CD14-positive monocyte (primary cell): ENCODE measurements at regions not wholly inside any gene's neighbourhood (a gene's known extent, or its start where the extent isn't known, plus 50 kb on each side); places are given as distances from the start of the nearest gene placed in this dataset.

Experiments used
- DNase-seq, 3 donors: peaks; one replicate each; pipeline ENCODE4 v3.0.0-alpha.2; 2011 to 2022
- H2AFZ ChIP-seq: 2 replicates; pipeline ENCODE4 v1.6.0; 2012; ENCODE audit warnings: mild to moderate bottlenecking, low read depth, low read length, inconsistent platforms; ENCODE audit not compliant: insufficient read depth, poor library complexity, severe bottlenecking
- H3K27ac ChIP-seq, 2 donors: 1 replicate in 1 of 2; 2 replicates in 1 of 2; pipeline ENCODE4 v1.5.1; 2012 to 2013; ENCODE audit warnings: low read length in 2 of 2, control low read depth in 1 of 2, inconsistent platforms in 1 of 2, low read depth in 1 of 2, mild to moderate bottlenecking in 1 of 2
- H3K27me3 ChIP-seq, 2 donors: one replicate each; pipeline versions ENCODE4 v1.6.0 to v1.6.1; 2011 to 2013; ENCODE audit warnings: low read length in 2 of 2; ENCODE audit not compliant: control insufficient read depth in 2 of 2, insufficient read depth in 2 of 2
- H3K36me3 ChIP-seq, 2 donors: replicated peaks in 1 of 2; 1 replicate in 1 of 2; 2 replicates in 1 of 2; pipeline versions ENCODE4 v1.5.1 to v1.6.1; 2012 to 2013; ENCODE audit warnings: low read length in 2 of 2, control low read depth in 1 of 2, inconsistent platforms in 1 of 2, mild to moderate bottlenecking in 1 of 2; ENCODE audit not compliant: insufficient read depth in 2 of 2, control insufficient read depth in 1 of 2
- H3K4me1 ChIP-seq, 2 donors: 1 replicate in 1 of 2; 2 replicates in 1 of 2; pipeline versions ENCODE4 v1.5.1 to v1.6.1; 2012 to 2013; ENCODE audit warnings: low read length in 2 of 2, control low read depth in 1 of 2, inconsistent platforms in 1 of 2, mild to moderate bottlenecking in 1 of 2, moderate library complexity in 1 of 2; ENCODE audit not compliant: insufficient read depth in 2 of 2, control insufficient read depth in 1 of 2
- H3K4me2 ChIP-seq: replicated peaks from 2 replicates; pipeline ENCODE3; 2012; ENCODE audit warnings: low read length, moderate library complexity, mild to moderate bottlenecking; ENCODE audit not compliant: poor library complexity, severe bottlenecking; ENCODE audit errors: extremely low read depth
- H3K4me3 ChIP-seq, 3 experiments: fragments of 200-600 bp in 1 of 3; sonication (generic) in 1 of 3; replicated peaks in 1 of 3; 1 replicate in 2 of 3; 2 replicates in 1 of 3; pipeline ENCODE4 v1.5.1; 2011 to 2013; ENCODE audit warnings: low read length in 3 of 3, mild to moderate bottlenecking in 3 of 3, control low read depth in 2 of 3, low read depth in 2 of 3, inconsistent platforms in 1 of 3, moderate library complexity in 1 of 3
- H3K79me2 ChIP-seq: 2 replicates; pipeline ENCODE4 v1.6.0; 2012; ENCODE audit warnings: mild to moderate bottlenecking, control low read depth, inconsistent platforms, low read length, moderate library complexity; ENCODE audit not compliant: insufficient read depth
- H3K9ac ChIP-seq: 2 replicates; pipeline ENCODE4 v1.6.0; 2017; ENCODE audit warnings: low read length, mild to moderate bottlenecking; ENCODE audit not compliant: insufficient read depth, poor library complexity, severe bottlenecking
- H3K9me3 ChIP-seq, 2 donors: replicated peaks in 1 of 2; 1 replicate in 1 of 2; 2 replicates in 1 of 2; pipeline versions ENCODE4 v1.5.1 to v1.6.1; 2012 to 2013; ENCODE audit warnings: low read length in 2 of 2, control low read depth in 1 of 2; ENCODE audit not compliant: control insufficient read depth in 1 of 2, insufficient read depth in 1 of 2
- H4K20me1 ChIP-seq: 2 replicates; pipeline ENCODE4 v1.6.0; 2012; ENCODE audit warnings: mild to moderate bottlenecking, low read length, control low read depth, moderate library complexity; ENCODE audit not compliant: insufficient read depth
- H3K27ac Mint-ChIP-seq, 7 donors: one replicate each; pipeline ENCODE4 v1.8.0; 2020; ENCODE audit warnings: mild to moderate bottlenecking in 7 of 7, mixed read lengths in 7 of 7, moderate library complexity in 6 of 7, inconsistent platforms in 2 of 7
- H3K27me3 Mint-ChIP-seq, 3 donors: one replicate each; pipeline ENCODE4 v1.8.0; 2021 to 2022; ENCODE audit warnings: low read depth in 3 of 3, mild to moderate bottlenecking in 3 of 3, mixed read lengths in 3 of 3, moderate library complexity in 3 of 3, inconsistent platforms in 1 of 3
- H3K36me3 Mint-ChIP-seq, 2 donors: one replicate each; pipeline ENCODE4 v1.8.0; 2020; ENCODE audit warnings: mixed read lengths in 2 of 2, inconsistent platforms in 1 of 2, mild to moderate bottlenecking in 1 of 2
- H3K4me1 Mint-ChIP-seq: one replicate; pipeline ENCODE4 v1.8.0; 2020; ENCODE audit warnings: mild to moderate bottlenecking, mixed read lengths
- H3K4me3 Mint-ChIP-seq, 2 donors: one replicate each; pipeline ENCODE4 v1.8.0; 2020; ENCODE audit warnings: mild to moderate bottlenecking in 2 of 2, mixed read lengths in 2 of 2, moderate library complexity in 1 of 2
- H3K9me3 Mint-ChIP-seq, 7 donors: one replicate each; pipeline ENCODE4 v1.8.0; 2020 to 2022; ENCODE audit warnings: mixed read lengths in 7 of 7, mild to moderate bottlenecking in 6 of 7, moderate library complexity in 6 of 7, inconsistent platforms in 2 of 7
- CTCF ChIP-seq: fragments of 200-600 bp; IDR thresholded peaks from one replicate; pipeline ENCODE4 v1.8.0; 2022; ENCODE audit warnings: antibody characterized with exemption, mild to moderate bottlenecking
- WGBS: methylation state at CpG from one replicate; pipeline ENCODE4 v1.1.5; 2013; ENCODE audit warnings: missing lambda C conversion rate; ENCODE audit not compliant: insufficient coverage; 5-methylcytosine and 5-hydroxymethylcytosine counted together
- intact Hi-C, 2 donors: fragments of 100-400 bp; cut with micrococcal nuclease; formaldehyde crosslinking; loops; one replicate each; pipeline versions ENCODE4 v1.15.0 to v1.15.1; 2023

- H3K9me3 Mint-ChIP-seq: peaks cover 0 to 7% (median 3%) of the 10 kb centered on the region in 7 donors
- Histone ChIP-seq H3K4me2 (no peak overlapping the region), H3K79me2 (no peaks in the 10 kb centered on the region), H3K36me3 (no peaks in the 10 kb centered on the region), H4K20me1 (no peaks in the 10 kb centered on the region), H2AFZ (no peak overlapping the region), H3K4me1 (no peaks in the 10 kb centered on the region), H3K9me3 (no peaks in the 10 kb centered on the region), H3K9ac (no peak overlapping the region), H3K27ac (no peak overlapping the region), H3K27me3 (no peaks in the 10 kb centered on the region), H3K4me3 (no peak overlapping the region)
- no peak for DNase-seq
- no peak overlapping the region for H3K4me3 Mint-ChIP-seq
- no peak overlapping the region for H3K27ac Mint-ChIP-seq
- intact Hi-C loops: no loop called here
- WGBS: no CpG with 5 or more reads among the region's 2 CpGs
- TF ChIP-seq CTCF: no peak
- H3K27me3 Mint-ChIP-seq: peaks cover 0 to 2% (median 0%) of the 10 kb centered on the region in 3 donors
- no peaks in the 10 kb centered on the region for H3K4me1 Mint-ChIP-seq
- no peaks in the 10 kb centered on the region for H3K36me3 Mint-ChIP-seq
Measured at GRCh38 chr9:16126042-16126441, 573.2 kb downstream of the CCDC171 start.

- peaks cover 0 to 2% (median 0%) of the 10 kb centered on the region in 3 donors for H3K27me3 Mint-ChIP-seq
- no peak for DNase-seq
- Histone ChIP-seq H3K36me3 (no peaks in the 10 kb centered on the region), H3K27ac (no peak overlapping the region), H3K4me3 (no peak overlapping the region), H3K79me2 (no peaks in the 10 kb centered on the region), H3K9me3 (no peaks in the 10 kb centered on the region), H3K27me3 (no peaks in the 10 kb centered on the region), H4K20me1 (no peaks in the 10 kb centered on the region), H3K4me1 (no peaks in the 10 kb centered on the region), H3K4me2 (no peak overlapping the region), H3K9ac (no peak overlapping the region), H2AFZ (no peak overlapping the region)
- no peak overlapping the region for H3K27ac Mint-ChIP-seq
- H3K36me3 Mint-ChIP-seq: no peaks in the 10 kb centered on the region
- peaks cover 0 to 7% (median 3%) of the 10 kb centered on the region in 7 donors for H3K9me3 Mint-ChIP-seq
- intact Hi-C loops: no loop called here
- H3K4me1 Mint-ChIP-seq: no peaks in the 10 kb centered on the region
- WGBS: 100% methylated on average over 1 of the region's 6 CpGs
- TF ChIP-seq CTCF: no peak
- H3K4me3 Mint-ChIP-seq: no peak overlapping the region
Measured at GRCh38 chr9:16128003-16128402, 575.2 kb downstream of the CCDC171 start.
